Skeletal muscle tissue (tissue), 3 donors: ENCODE measurements at regions not wholly inside any gene's neighbourhood (a gene's known extent, or its start where the extent isn't known, plus 50 kb on each side); places are given as distances from the start of the nearest gene placed in this dataset.

ENCODE experiments used
- H3K27ac ChIP-seq: one replicate; pipeline ENCODE4 v1.7.0; 2013; ENCODE audit warnings: mild to moderate bottlenecking, low read depth, low read length, inconsistent platforms
- H3K27me3 ChIP-seq, 3 donors: one replicate each; pipeline ENCODE4 v1.7.0; 2013; ENCODE audit warnings: low read length in 3 of 3; ENCODE audit not compliant: control insufficient read depth in 3 of 3, insufficient read depth in 3 of 3
- H3K36me3 ChIP-seq, 3 donors: one replicate each; pipeline ENCODE4 v1.7.0; 2013; ENCODE audit warnings: low read length in 3 of 3; ENCODE audit not compliant: control insufficient read depth in 3 of 3, insufficient read depth in 3 of 3
- H3K4me1 ChIP-seq, 3 donors: one replicate each; pipeline ENCODE4 v1.7.0; 2013; ENCODE audit warnings: low read length in 3 of 3, mild to moderate bottlenecking in 3 of 3; ENCODE audit not compliant: control insufficient read depth in 3 of 3, insufficient read depth in 3 of 3
- H3K4me3 ChIP-seq, 3 donors: one replicate each; pipeline ENCODE4 v1.7.0; 2013; ENCODE audit warnings: low read length in 3 of 3
- H3K9ac ChIP-seq, 3 donors: one replicate each; pipeline ENCODE4 v1.7.0; 2013; ENCODE audit warnings: low read length in 3 of 3, mild to moderate bottlenecking in 3 of 3, moderate library complexity in 2 of 3, low read depth in 1 of 3
- H3K9me3 ChIP-seq, 3 donors: one replicate each; pipeline ENCODE4 v1.7.0; 2013; ENCODE audit warnings: low read length in 3 of 3; ENCODE audit not compliant: control insufficient read depth in 3 of 3
- donor health status: Osteomylitis.

- peaks cover 28 to 51% (median 48%) of the 10 kb centered on the region in 3 donors for H3K27me3 ChIP-seq
These were observed 149.2 kb upstream of the RPL38 start for GRCh38 chr17:74054249-74054648.

GRCh38 chr17:74055508-74056160 is 147.8 kb upstream of the RPL38 start:
- H3K9ac ChIP-seq, result no peak overlapping the region
- H3K27ac ChIP-seq, result no peak overlapping the region
- H3K27me3 ChIP-seq, result peaks cover 17 to 43% (median 36%) of the 10 kb centered on the region in 3 donors
- no peak overlapping the region for H3K4me3 ChIP-seq
- H3K9me3 ChIP-seq, result no peaks in the 10 kb centered on the region
- no peaks in the 10 kb centered on the region for H3K36me3 ChIP-seq
- no peaks in the 10 kb centered on the region for H3K4me1 ChIP-seq

More at GRCh38 chr17:74054249-74054648, 149.2 kb upstream of the RPL38 start:
- H3K4me3 ChIP-seq, result no peak overlapping the region
- H3K9me3 ChIP-seq, result no peaks in the 10 kb centered on the region
- no peaks in the 10 kb centered on the region for H3K4me1 ChIP-seq
- no peaks in the 10 kb centered on the region for H3K36me3 ChIP-seq
- H3K27ac ChIP-seq, result no peak overlapping the region
- H3K9ac ChIP-seq, result no peak overlapping the region

GRCh38 chr17:74059479-74060240 is 143.8 kb upstream of the RPL38 start:
- H3K4me3 ChIP-seq, result no peak overlapping the region
- H3K36me3 ChIP-seq, result no peaks in the 10 kb centered on the region
- no peaks in the 10 kb centered on the region for H3K4me1 ChIP-seq
- peaks cover 17 to 33% (median 31%) of the 10 kb centered on the region in 3 donors for H3K27me3 ChIP-seq
- no peak overlapping the region for H3K27ac ChIP-seq
- H3K9me3 ChIP-seq, result peaks cover 0 to 2% (median 0%) of the 10 kb centered on the region in 3 donors
- no peak overlapping the region for H3K9ac ChIP-seq

GRCh38 chr17:74061758-74062157 is 141.7 kb upstream of the RPL38 start:
- H3K4me3 ChIP-seq, result no peak overlapping the region
- H3K36me3 ChIP-seq, result no peaks in the 10 kb centered on the region
- peaks cover 0 to 2% (median 0%) of the 10 kb centered on the region in 3 donors for H3K9me3 ChIP-seq
- H3K4me1 ChIP-seq, result no peaks in the 10 kb centered on the region
- no peak overlapping the region for H3K9ac ChIP-seq
- H3K27me3 ChIP-seq, result peaks cover 12 to 32% (median 26%) of the 10 kb centered on the region in 3 donors
- no peak overlapping the region for H3K27ac ChIP-seq

GRCh38 chr17:74062234-74062633 is 141.2 kb upstream of the RPL38 start:
- H3K9me3 ChIP-seq, result peaks cover 0 to 2% (median 0%) of the 10 kb centered on the region in 3 donors
- H3K36me3 ChIP-seq, result no peaks in the 10 kb centered on the region
- no peak overlapping the region for H3K9ac ChIP-seq
- no peaks in the 10 kb centered on the region for H3K4me1 ChIP-seq
- peaks cover 9 to 35% (median 25%) of the 10 kb centered on the region in 3 donors for H3K27me3 ChIP-seq
- no peak overlapping the region for H3K27ac ChIP-seq
- no peak overlapping the region for H3K4me3 ChIP-seq

GRCh38 chr17:74063439-74063838 is 140.0 kb upstream of the RPL38 start:
- H3K4me3 ChIP-seq, result no peak overlapping the region
- H3K9me3 ChIP-seq, result peaks cover 0 to 2% (median 0%) of the 10 kb centered on the region in 3 donors
- H3K4me1 ChIP-seq, result no peaks in the 10 kb centered on the region
- H3K27ac ChIP-seq, result no peak overlapping the region
- H3K36me3 ChIP-seq, result no peaks in the 10 kb centered on the region
- no peak overlapping the region for H3K9ac ChIP-seq
- peaks cover 9 to 36% (median 20%) of the 10 kb centered on the region in 3 donors for H3K27me3 ChIP-seq

GRCh38 chr17:74070374-74070773 is 133.1 kb upstream of the RPL38 start:
- H3K27me3 ChIP-seq, result peaks cover 0 to 18% (median 5%) of the 10 kb centered on the region in 3 donors
- no peak overlapping the region for H3K27ac ChIP-seq
- H3K9me3 ChIP-seq, result peaks cover 0 to 4% (median 4%) of the 10 kb centered on the region in 3 donors
- no peak overlapping the region for H3K9ac ChIP-seq
- no peaks in the 10 kb centered on the region for H3K4me1 ChIP-seq
- no peaks in the 10 kb centered on the region for H3K36me3 ChIP-seq
- no peak overlapping the region for H3K4me3 ChIP-seq

GRCh38 chr17:74070998-74071679 is 132.3 kb upstream of the RPL38 start:
- H3K27ac ChIP-seq, result no peak overlapping the region
- H3K36me3 ChIP-seq, result no peaks in the 10 kb centered on the region
- H3K9ac ChIP-seq, result no peak overlapping the region
- no peaks in the 10 kb centered on the region for H3K4me1 ChIP-seq
- peaks cover 0 to 14% (median 5%) of the 10 kb centered on the region in 3 donors for H3K27me3 ChIP-seq
- peaks cover 0 to 9% (median 4%) of the 10 kb centered on the region in 3 donors for H3K9me3 ChIP-seq
- H3K4me3 ChIP-seq, result no peak overlapping the region

GRCh38 chr17:74072340-74072739 is 131.1 kb upstream of the RPL38 start:
- Histone ChIP-seq H3K4me3 (no peak overlapping the region), H3K4me1 (no peaks in the 10 kb centered on the region), H3K27me3 (peaks cover 0 to 8% (median 0%) of the 10 kb centered on the region in 3 donors), H3K36me3 (no peaks in the 10 kb centered on the region), H3K9me3 (peaks cover 0 to 9% (median 4%) of the 10 kb centered on the region in 3 donors), H3K27ac (no peak overlapping the region), H3K9ac (no peak overlapping the region)
